HL-60 (cell line): ENCODE measurements at regions not wholly inside any gene's neighbourhood (a gene's known extent, or its start where the extent isn't known, plus 50 kb on each side); places are given as distances from the start of the nearest gene placed in this dataset.

Experiments used
- CTCF ChIP-seq: IDR thresholded peaks from one replicate; pipeline ENCODE4 v1.5.1; 2011; ENCODE audit warnings: low read length, control low read depth, inconsistent platforms; ENCODE audit not compliant: insufficient read depth
- GABPA ChIP-seq: IDR thresholded peaks from 2 replicates; pipeline ENCODE4 v1.6.1; 2012; ENCODE audit warnings: low read depth
- POLR2AphosphoS5 ChIP-seq: IDR thresholded peaks from 2 replicates; pipeline ENCODE4 v1.6.1; 2012; ENCODE audit warnings: low read depth
- SPI1 ChIP-seq: IDR thresholded peaks from 2 replicates; pipeline ENCODE4 v1.6.1; 2012; ENCODE audit warnings: low read depth, mild to moderate bottlenecking, borderline replicate concordance
- TF ChIP-seq, protein P1 (sequence below): IDR thresholded peaks from 2 replicates; pipeline ENCODE4 v1.6.1; 2012; ENCODE audit warnings: low read depth; ENCODE audit not compliant: insufficient replicate concordance

DNA sequence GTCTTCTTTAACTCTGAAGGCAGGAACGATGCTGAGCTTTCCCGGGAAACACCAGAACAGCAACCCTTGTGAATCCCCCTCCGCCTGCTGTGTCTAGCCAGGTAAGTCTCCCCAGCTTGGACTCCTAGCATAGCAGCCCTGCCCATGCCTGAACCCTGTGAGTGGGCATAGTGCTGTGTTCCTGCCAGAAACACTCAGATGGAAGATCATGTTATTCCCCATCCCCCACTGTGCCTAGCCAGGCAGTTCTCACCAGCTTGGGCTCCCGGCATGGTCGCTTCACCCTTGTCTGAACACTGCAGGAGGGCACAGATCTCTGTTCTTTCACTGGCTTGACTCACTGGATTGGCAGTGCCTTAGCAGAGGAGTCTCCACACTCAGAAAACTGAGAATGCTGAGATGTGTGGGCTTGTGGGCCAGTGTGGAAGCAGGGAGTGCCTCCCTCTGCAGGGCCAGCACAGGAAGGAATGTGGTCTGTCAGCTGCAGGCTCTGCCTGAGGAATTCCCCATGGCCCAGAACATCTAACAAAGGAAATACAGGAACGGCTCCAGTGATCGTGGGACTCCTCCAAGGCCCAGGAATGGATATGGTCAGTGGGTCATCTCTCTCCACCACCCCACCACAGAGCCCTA is 440.1 kb upstream of the ADGRB3 start:
- TF ChIP-seq CTCF (no peak), POLR2AphosphoS5 (no peak), SPI1 (no peak), GABPA (no peak)
- TF ChIP-seq, protein P1, sequence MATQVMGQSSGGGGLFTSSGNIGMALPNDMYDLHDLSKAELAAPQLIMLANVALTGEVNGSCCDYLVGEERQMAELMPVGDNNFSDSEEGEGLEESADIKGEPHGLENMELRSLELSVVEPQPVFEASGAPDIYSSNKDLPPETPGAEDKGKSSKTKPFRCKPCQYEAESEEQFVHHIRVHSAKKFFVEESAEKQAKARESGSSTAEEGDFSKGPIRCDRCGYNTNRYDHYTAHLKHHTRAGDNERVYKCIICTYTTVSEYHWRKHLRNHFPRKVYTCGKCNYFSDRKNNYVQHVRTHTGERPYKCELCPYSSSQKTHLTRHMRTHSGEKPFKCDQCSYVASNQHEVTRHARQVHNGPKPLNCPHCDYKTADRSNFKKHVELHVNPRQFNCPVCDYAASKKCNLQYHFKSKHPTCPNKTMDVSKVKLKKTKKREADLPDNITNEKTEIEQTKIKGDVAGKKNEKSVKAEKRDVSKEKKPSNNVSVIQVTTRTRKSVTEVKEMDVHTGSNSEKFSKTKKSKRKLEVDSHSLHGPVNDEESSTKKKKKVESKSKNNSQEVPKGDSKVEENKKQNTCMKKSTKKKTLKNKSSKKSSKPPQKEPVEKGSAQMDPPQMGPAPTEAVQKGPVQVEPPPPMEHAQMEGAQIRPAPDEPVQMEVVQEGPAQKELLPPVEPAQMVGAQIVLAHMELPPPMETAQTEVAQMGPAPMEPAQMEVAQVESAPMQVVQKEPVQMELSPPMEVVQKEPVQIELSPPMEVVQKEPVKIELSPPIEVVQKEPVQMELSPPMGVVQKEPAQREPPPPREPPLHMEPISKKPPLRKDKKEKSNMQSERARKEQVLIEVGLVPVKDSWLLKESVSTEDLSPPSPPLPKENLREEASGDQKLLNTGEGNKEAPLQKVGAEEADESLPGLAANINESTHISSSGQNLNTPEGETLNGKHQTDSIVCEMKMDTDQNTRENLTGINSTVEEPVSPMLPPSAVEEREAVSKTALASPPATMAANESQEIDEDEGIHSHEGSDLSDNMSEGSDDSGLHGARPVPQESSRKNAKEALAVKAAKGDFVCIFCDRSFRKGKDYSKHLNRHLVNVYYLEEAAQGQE: no peak
